ENCODE measurements at regions not wholly inside any gene's neighbourhood (a gene's known extent, or its start where the extent isn't known, plus 50 kb on each side); places are given as distances from the start of the nearest gene placed in this dataset.

GRCh38 chr2:234621120-234621519, 124.2 kb upstream of the ARL4C start:
- no peak for DNase-seq (ENCODE audit: extremely low read depth in 1 of 2, low read depth in 1 of 2)

GRCh38 chr2:234620018-234620417, 123.1 kb upstream of the ARL4C start:
- DNase-seq (ENCODE audit: extremely low read depth in 1 of 2, low read depth in 1 of 2): no peak

- no peak for DNase-seq (ENCODE audit: extremely low read depth in 1 of 2, low read depth in 1 of 2)
Observed at GRCh38 chr2:234615643-234616356, 118.9 kb upstream of the ARL4C start.

GRCh38 chr2:234611209-234611608, 114.3 kb upstream of the ARL4C start:
- no peak for DNase-seq (ENCODE audit: extremely low read depth in 1 of 2, low read depth in 1 of 2)

- DNase-seq (ENCODE audit: extremely low read depth in 1 of 2, low read depth in 1 of 2): no peak
Observed at GRCh38 chr2:234608946-234609345, 112.1 kb upstream of the ARL4C start.

- no peak for DNase-seq (ENCODE audit: extremely low read depth in 1 of 2, low read depth in 1 of 2)
Observed at GRCh38 chr2:234607691-234608090, 110.8 kb upstream of the ARL4C start.

- no peak for DNase-seq (ENCODE audit: extremely low read depth in 1 of 2, low read depth in 1 of 2)
Observed at GRCh38 chr2:234606896-234607295, 110.0 kb upstream of the ARL4C start.

- no peak for DNase-seq (ENCODE audit: extremely low read depth in 1 of 2, low read depth in 1 of 2)
Observed at GRCh38 chr2:234603619-234604018, 106.7 kb upstream of the ARL4C start.

GRCh38 chr2:234601213-234601612, 104.3 kb upstream of the ARL4C start:
- DNase-seq (ENCODE audit: extremely low read depth in 1 of 2, low read depth in 1 of 2): no peak

GRCh38 chr2:234597576-234597861, 100.6 kb upstream of the ARL4C start:
- DNase-seq (ENCODE audit: extremely low read depth in 1 of 2, low read depth in 1 of 2): no peak

- no peak for DNase-seq (ENCODE audit: extremely low read depth in 1 of 2, low read depth in 1 of 2)
Observed at GRCh38 chr2:234596696-234597575, 100.1 kb upstream of the ARL4C start.

- DNase-seq (ENCODE audit: extremely low read depth in 1 of 2, low read depth in 1 of 2): no peak
Observed at GRCh38 chr2:234595829-234596228, 98.9 kb upstream of the ARL4C start.

- no peak for DNase-seq (ENCODE audit: extremely low read depth in 1 of 2, low read depth in 1 of 2)
Observed at GRCh38 chr2:234594715-234595114, 97.8 kb upstream of the ARL4C start.

GRCh38 chr2:234593636-234594035, 96.8 kb upstream of the ARL4C start:
- no peak for DNase-seq (ENCODE audit: extremely low read depth in 1 of 2, low read depth in 1 of 2)

GRCh38 chr2:234592541-234592940, 95.7 kb upstream of the ARL4C start:
- no peak for DNase-seq (ENCODE audit: extremely low read depth in 1 of 2, low read depth in 1 of 2)

- DNase-seq (ENCODE audit: extremely low read depth in 1 of 2, low read depth in 1 of 2): no peak
Observed at GRCh38 chr2:234590076-234590475, 93.2 kb upstream of the ARL4C start.

GRCh38 chr2:234588054-234588430, 91.2 kb upstream of the ARL4C start:
- no peak for DNase-seq (ENCODE audit: extremely low read depth in 1 of 2, low read depth in 1 of 2)

GRCh38 chr2:234587341-234588053, 90.6 kb upstream of the ARL4C start:
- DNase-seq (ENCODE audit: extremely low read depth in 1 of 2, low read depth in 1 of 2): no peak

GRCh38 chr2:234583331-234583730, 86.5 kb upstream of the ARL4C start:
- no peak for DNase-seq (ENCODE audit: extremely low read depth in 1 of 2, low read depth in 1 of 2)

- DNase-seq (ENCODE audit: extremely low read depth in 1 of 2, low read depth in 1 of 2): no peak
Observed at GRCh38 chr2:234580686-234581085, 83.8 kb upstream of the ARL4C start.

- no peak for DNase-seq (ENCODE audit: extremely low read depth in 1 of 2, low read depth in 1 of 2)
Observed at GRCh38 chr2:234579231-234579962, 82.5 kb upstream of the ARL4C start.

Data from stimulated activated CD8-positive, alpha-beta memory T cell treated with anti-CD3 and anti-CD28 coated beads, Interleukin-7, amount 100 ng/mL, for 48 hours (primary cell).